Epithelial cell of proximal tubule (primary cell): ENCODE measurements at regions not wholly inside any gene's neighbourhood (a gene's known extent, or its start where the extent isn't known, plus 50 kb on each side); places are given as distances from the start of the nearest gene placed in this dataset.

ENCODE experiments used
- DNase-seq: peaks from one replicate; pipeline ENCODE4 v3.0.0-alpha.2; 2011; ENCODE audit warnings: low read depth
- H3K4me3 ChIP-seq: 2 replicates; pipeline ENCODE4 v1.5.1; 2011; ENCODE audit warnings: low read depth, mild to moderate bottlenecking, low read length
- TF ChIP-seq, protein P1 (sequence below): conservative IDR thresholded peaks from 2 replicates; pipeline ENCODE4 v1.5.1; 2012; ENCODE audit warnings: low read depth, mild to moderate bottlenecking, low read length

DNA sequence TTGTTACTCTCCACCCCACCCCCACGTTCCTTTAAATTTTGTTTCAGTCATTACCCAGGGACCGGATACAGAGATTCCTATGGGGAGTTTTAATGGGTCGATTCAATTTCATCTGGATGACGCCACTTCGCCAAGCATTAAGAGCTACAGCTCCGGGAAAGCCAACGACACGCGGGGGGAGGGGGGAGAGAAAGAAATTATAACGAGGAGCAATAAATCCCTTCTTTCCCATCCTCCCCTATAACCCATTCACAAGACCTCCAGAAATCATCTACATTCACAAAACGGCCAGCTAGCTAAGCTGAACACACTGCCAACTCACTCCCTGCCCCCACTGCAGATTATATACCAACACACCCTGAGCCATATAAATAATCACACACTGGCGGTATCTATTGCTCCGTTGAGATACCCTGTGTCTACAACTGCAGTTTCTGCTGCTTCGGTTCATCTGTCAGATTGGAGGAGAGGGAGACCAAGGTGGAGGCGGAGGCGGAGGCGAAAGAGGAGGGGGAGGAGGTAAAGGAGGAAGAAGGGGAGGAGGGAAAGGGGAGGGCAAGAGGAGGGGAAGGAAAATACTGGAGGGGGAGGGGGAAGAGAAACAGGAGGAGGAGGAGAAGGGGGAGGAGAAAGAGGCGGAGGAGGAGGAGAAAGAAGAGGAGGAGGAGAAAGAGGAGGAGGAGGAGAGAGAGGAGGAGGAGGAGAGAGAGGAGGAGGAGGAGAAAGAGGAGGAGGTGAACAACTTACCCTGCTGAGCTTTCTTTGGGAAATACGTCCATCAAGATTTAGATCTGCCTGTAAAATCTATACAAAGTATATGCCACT, 113.9 kb upstream of the VAMP7 start:
- H3K4me3 ChIP-seq: peak overlapping the region; percentile 69
- peak; percentile 35 for DNase-seq
- TF ChIP-seq, protein P1, sequence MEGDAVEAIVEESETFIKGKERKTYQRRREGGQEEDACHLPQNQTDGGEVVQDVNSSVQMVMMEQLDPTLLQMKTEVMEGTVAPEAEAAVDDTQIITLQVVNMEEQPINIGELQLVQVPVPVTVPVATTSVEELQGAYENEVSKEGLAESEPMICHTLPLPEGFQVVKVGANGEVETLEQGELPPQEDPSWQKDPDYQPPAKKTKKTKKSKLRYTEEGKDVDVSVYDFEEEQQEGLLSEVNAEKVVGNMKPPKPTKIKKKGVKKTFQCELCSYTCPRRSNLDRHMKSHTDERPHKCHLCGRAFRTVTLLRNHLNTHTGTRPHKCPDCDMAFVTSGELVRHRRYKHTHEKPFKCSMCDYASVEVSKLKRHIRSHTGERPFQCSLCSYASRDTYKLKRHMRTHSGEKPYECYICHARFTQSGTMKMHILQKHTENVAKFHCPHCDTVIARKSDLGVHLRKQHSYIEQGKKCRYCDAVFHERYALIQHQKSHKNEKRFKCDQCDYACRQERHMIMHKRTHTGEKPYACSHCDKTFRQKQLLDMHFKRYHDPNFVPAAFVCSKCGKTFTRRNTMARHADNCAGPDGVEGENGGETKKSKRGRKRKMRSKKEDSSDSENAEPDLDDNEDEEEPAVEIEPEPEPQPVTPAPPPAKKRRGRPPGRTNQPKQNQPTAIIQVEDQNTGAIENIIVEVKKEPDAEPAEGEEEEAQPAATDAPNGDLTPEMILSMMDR: no peak

- TF ChIP-seq, protein P1: no peak
- peak overlapping the region; percentile 69 for H3K4me3 ChIP-seq
- no peak for DNase-seq
Observed at GRCh38 chrX:155766321-155766720, 114.8 kb upstream of the VAMP7 start.

- TF ChIP-seq, protein P1: no peak
- no peak for DNase-seq
- H3K4me3 ChIP-seq: no peak overlapping the region
Observed at GRCh38 chrX:155761185-155761584, 120.0 kb upstream of the VAMP7 start.

DNA sequence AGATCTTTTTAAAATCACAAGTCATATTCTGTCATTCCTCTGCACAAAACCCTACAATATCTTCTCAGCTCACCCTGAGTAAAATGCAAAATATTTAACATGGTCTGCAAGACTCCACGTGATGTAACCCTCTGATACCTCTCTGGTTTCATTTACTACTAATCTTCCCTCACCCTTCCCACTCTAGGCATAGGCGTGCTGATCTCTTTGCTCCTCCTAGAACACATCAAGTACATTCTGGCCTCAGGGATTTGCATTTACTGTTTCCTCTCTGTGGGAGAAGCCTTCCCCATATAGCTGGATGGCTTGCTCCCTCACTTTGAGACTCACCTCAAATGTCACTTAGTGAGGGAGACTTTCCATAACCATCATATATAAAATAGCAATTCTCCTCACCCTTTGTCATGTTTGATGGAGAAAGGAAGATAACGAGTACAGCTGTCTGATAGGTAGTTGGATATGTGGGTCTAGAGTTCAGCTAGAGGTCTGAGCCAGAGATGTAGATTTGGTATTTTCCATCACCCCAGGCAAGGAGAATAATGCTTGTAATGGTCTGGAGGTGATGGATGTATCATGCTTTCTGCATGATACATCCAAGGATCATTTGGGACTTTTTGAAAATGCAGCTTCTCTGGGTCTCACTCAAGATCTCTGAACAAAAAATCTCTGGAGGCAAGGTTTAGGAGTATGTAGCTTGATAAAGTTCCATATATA, 123.9 kb upstream of the VAMP7 start:
- no peak overlapping the region for H3K4me3 ChIP-seq
- TF ChIP-seq, protein P1: no peak
- no peak for DNase-seq

- no peak for DNase-seq
- TF ChIP-seq, protein P1: no peak
- H3K4me3 ChIP-seq: no peak overlapping the region
Observed at GRCh38 chrX:155755706-155756337, 125.3 kb upstream of the VAMP7 start.

DNA sequence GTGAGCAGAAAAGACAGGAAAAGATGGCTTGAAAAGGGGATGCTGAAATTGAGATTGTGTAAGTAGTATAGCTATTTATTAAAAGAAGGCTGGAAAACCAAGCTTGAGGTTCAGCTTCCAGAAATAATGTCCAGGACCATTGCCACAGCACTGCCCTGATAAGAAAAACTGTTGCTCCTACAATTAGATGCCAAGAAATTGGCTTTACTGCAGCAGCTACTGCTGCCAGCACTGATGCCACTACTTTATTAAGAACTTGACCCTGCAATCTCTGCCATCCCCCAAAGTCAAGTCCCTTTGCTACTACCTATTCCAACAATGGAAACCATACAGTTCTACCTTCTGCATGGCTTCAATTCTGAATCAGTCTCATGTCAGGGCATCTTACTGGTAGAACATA, 130.0 kb upstream of the VAMP7 start:
- TF ChIP-seq, protein P1: no peak
- H3K4me3 ChIP-seq: no peak overlapping the region
- DNase-seq: no peak
